Ishikawa (cell line): ENCODE measurements at regions not wholly inside any gene's neighbourhood (a gene's known extent, or its start where the extent isn't known, plus 50 kb on each side); places are given as distances from the start of the nearest gene placed in this dataset.

ENCODE experiments used
- CEBPB ChIP-seq: IDR thresholded peaks from 2 replicates; pipeline ENCODE4 v1.6.1; 2012
- EP300 ChIP-seq: IDR thresholded peaks from 2 replicates; pipeline ENCODE4 v1.6.1; 2012; ENCODE audit warnings: borderline replicate concordance
- RAD21 ChIP-seq: IDR thresholded peaks from 2 replicates; pipeline ENCODE4 v1.6.1; 2012; ENCODE audit warnings: low read depth
- TEAD4 ChIP-seq: IDR thresholded peaks from 2 replicates; pipeline ENCODE4 v1.6.1; 2012
- TF ChIP-seq, protein P1 (sequence below): IDR thresholded peaks from 2 replicates; pipeline ENCODE4 v1.6.1; 2012

- TF ChIP-seq EP300 (no peak), RAD21 (no peak), CEBPB (no peak), TEAD4 (no peak)
- TF ChIP-seq, protein P1, sequence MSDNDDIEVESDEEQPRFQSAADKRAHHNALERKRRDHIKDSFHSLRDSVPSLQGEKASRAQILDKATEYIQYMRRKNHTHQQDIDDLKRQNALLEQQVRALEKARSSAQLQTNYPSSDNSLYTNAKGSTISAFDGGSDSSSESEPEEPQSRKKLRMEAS = no peak
Observed at GRCh38 chrX:8946563-8946962, 87.4 kb downstream of the FAM9B start.
